HFFc6 (cell line): ENCODE measurements at regions not wholly inside any gene's neighbourhood (a gene's known extent, or its start where the extent isn't known, plus 50 kb on each side); places are given as distances from the start of the nearest gene placed in this dataset.
"Not testable (repeated sequence)": the region's sequence is repeated elsewhere in the genome, so short reads cannot be mapped to it uniquely, and the experiment has no call there.

Experiments
- DNase-seq: peaks from one replicate; pipeline ENCODE4 v3.0.0-alpha.2; 2018
- H3K27ac Mint-ChIP-seq: 2 replicates; pipeline ENCODE4 v1.8.0; 2020; ENCODE audit warnings: mild to moderate bottlenecking, mixed read lengths
- H3K27me3 Mint-ChIP-seq: 2 replicates; pipeline ENCODE4 v1.8.0; 2021; ENCODE audit warnings: mild to moderate bottlenecking, moderate library complexity, mixed read lengths; ENCODE audit not compliant: insufficient read depth
- H3K36me3 Mint-ChIP-seq: 2 replicates; pipeline ENCODE4 v1.8.0; 2021; ENCODE audit warnings: low read depth, mixed read lengths
- H3K4me1 Mint-ChIP-seq: 2 replicates; pipeline ENCODE4 v1.8.0; 2020; ENCODE audit warnings: low read depth, mixed read lengths
- H3K4me3 Mint-ChIP-seq: 2 replicates; pipeline ENCODE4 v1.8.0; 2020; ENCODE audit warnings: mild to moderate bottlenecking, moderate library complexity, mixed read lengths
- H3K9me3 Mint-ChIP-seq: 2 replicates; pipeline ENCODE4 v1.8.0; 2020; ENCODE audit warnings: mild to moderate bottlenecking, mixed read lengths
- CTCF ChIP-seq: fragments of 200-600 bp; sonication (generic); IDR thresholded peaks from 2 replicates; pipeline ENCODE4 v1.5.0; 2021; ENCODE audit warnings: antibody characterized with exemption, mild to moderate bottlenecking

- Mint-ChIP-seq H3K36me3 (peaks cover 5% of the 10 kb centered on the region), H3K27ac (no peak overlapping the region), H3K4me1 (peaks cover 7% of the 10 kb centered on the region; the same call in 1 of the 2 replicates), H3K9me3 (peaks cover 5% of the 10 kb centered on the region; the same call in 1 of the 2 replicates), H3K27me3 (no peaks in the 10 kb centered on the region; the same call in 1 of the 2 replicates), H3K4me3 (no peak overlapping the region)
- no peak for TF ChIP-seq CTCF
- no peak for DNase-seq
These were observed 745.6 kb downstream of the SLITRK1 start for GRCh38 chr13:83136660-83137059.

DNA sequence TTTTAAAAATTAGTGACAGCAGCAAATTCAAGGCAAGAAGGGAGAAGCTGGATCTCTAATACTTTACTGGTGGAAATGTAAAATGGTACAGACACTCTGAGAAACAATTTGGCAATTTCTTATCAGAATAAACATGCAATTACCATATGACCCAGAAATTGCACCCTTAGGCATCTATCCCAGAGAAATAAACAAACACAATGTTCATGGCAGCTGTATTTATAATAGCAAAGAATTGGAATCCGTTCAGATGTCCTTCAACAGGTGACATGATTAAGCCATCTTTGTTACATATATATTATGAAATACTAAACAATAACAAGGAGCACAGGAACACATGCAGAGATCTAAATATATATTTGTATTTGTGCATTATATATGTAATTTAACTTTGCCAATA is 756.5 kb downstream of the SLITRK1 start:
- no peak overlapping the region for H3K27ac Mint-ChIP-seq
- no peak for DNase-seq
- no peak for TF ChIP-seq CTCF
- no peaks in the 10 kb centered on the region for H3K36me3 Mint-ChIP-seq
- no peaks in the 10 kb centered on the region for H3K9me3 Mint-ChIP-seq
- no peak overlapping the region for H3K4me3 Mint-ChIP-seq
- no peaks in the 10 kb centered on the region for H3K4me1 Mint-ChIP-seq
- no peaks in the 10 kb centered on the region for H3K27me3 Mint-ChIP-seq

- no peaks in the 10 kb centered on the region for H3K36me3 Mint-ChIP-seq
- H3K4me3 Mint-ChIP-seq = no peak overlapping the region
- TF ChIP-seq CTCF = no peak
- no peaks in the 10 kb centered on the region for H3K27me3 Mint-ChIP-seq
- DNase-seq = no peak
- H3K4me1 Mint-ChIP-seq = no peaks in the 10 kb centered on the region
- no peaks in the 10 kb centered on the region for H3K9me3 Mint-ChIP-seq
- H3K27ac Mint-ChIP-seq = no peak overlapping the region
These were observed 760.4 kb downstream of the SLITRK1 start for GRCh38 chr13:83121896-83122295.

DNA sequence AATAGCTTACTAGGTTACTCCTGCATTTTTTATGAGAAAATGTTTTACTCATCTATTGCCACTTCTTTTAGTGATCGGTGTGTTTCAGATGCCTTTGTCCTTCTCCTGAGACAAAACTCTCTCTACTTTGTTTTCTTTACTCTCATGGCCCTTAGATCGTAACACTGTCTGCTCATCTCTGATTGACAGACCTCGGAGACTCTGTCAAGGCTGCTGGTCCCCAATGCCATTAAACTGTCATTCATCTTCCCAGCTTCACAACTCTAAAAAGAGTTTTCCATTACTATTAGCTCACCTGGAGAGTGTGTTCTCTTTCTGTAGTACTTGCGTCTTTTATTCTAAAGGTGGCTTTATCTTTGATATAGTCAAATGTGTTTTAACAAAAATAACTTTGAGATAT is 765.2 kb downstream of the SLITRK1 start:
- no peak for TF ChIP-seq CTCF

DNA sequence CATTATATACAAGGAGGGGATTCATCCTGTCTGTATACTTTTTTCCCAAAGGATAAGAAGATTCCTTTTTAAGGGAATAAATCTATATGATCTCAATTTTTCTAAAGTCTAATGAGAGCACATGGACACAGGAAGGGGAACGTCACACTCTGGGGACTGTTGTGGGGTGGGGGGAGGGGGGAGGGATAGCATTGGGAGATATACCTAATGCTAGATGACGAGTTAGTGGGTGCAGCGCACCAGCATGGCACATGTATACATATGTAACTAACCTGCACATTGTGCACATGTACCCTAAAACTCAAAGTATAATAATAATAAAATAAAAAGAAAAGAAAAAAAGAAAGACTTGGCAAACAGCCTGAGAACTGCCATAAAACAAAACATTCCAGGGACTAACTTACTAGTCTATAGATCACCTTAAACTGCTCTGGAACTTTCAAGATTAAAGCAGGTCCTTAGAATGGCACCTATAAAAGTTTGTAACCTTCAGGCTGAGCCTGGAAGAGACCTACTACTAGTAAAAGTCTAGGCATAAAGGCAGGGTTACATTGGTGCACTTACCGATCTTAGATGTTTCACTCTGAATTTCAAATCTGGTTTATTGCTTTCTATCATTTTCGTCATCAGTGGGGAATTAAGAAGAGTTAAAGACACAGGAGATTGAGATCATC is 780.6 kb downstream of the SLITRK1 start:
- not testable (repeated sequence) for H3K27ac Mint-ChIP-seq, DNase-seq, H3K4me3 Mint-ChIP-seq, H3K27me3 Mint-ChIP-seq, H3K36me3 Mint-ChIP-seq, H3K9me3 Mint-ChIP-seq
- H3K4me1 Mint-ChIP-seq = peaks cover 14% of the 10 kb centered on the region

More for the DNA sequence above, 765.2 kb downstream of the SLITRK1 start:
- peaks cover 6% of the 10 kb centered on the region for H3K4me1 Mint-ChIP-seq
- H3K36me3 Mint-ChIP-seq = no peaks in the 10 kb centered on the region
- no peak for DNase-seq
- no peaks in the 10 kb centered on the region for H3K9me3 Mint-ChIP-seq
- no peak overlapping the region for H3K27ac Mint-ChIP-seq
- no peaks in the 10 kb centered on the region for H3K27me3 Mint-ChIP-seq
- H3K4me3 Mint-ChIP-seq = no peak overlapping the region

DNA sequence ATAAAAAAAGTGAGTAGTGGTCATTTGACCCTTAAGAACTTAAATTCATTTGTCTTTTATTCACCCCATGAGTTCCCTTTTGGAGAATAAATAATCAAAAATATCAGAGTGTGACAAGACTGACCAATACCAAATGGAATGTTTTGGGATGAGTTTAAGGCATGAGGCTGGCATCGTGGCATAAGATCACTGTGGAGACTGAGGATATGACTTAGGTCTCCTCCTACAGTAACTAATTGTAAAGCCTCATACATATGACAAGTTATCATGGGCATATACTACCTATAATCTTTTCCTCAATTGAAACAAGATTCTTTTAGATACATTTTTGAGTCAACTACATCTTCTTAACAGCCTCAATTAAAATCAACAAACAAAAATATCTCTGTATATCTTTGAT is 782.0 kb downstream of the SLITRK1 start:
- H3K27me3 Mint-ChIP-seq = no peaks in the 10 kb centered on the region
- H3K4me1 Mint-ChIP-seq = peaks cover 14% of the 10 kb centered on the region
- H3K36me3 Mint-ChIP-seq = no peaks in the 10 kb centered on the region
- H3K9me3 Mint-ChIP-seq = no peaks in the 10 kb centered on the region
- no peak overlapping the region for H3K4me3 Mint-ChIP-seq
- TF ChIP-seq CTCF = no peak
- DNase-seq = no peak
- no peak overlapping the region; the same call in 1 of the 2 replicates for H3K27ac Mint-ChIP-seq
